ENCODE measurements at regions not wholly inside any gene's neighbourhood (a gene's known extent, or its start where the extent isn't known, plus 50 kb on each side); places are given as distances from the start of the nearest gene placed in this dataset.

GRCh38 chr5:92912283-92912682 lies 668.7 kb downstream of the NR2F1-AS1 start:
- no peak for DNase-seq

GRCh38 chr5:92911851-92912250 lies 669.2 kb downstream of the NR2F1-AS1 start:
- no peak for DNase-seq

- DNase-seq: no peak
Observed at GRCh38 chr5:92911293-92911692, 669.7 kb downstream of the NR2F1-AS1 start.

GRCh38 chr5:92909602-92909962 lies 671.4 kb downstream of the NR2F1-AS1 start:
- DNase-seq: no peak

GRCh38 chr5:92908952-92909601 lies 671.9 kb downstream of the NR2F1-AS1 start:
- no peak for DNase-seq

GRCh38 chr5:92907938-92908606 lies 672.9 kb downstream of the NR2F1-AS1 start:
- no peak for DNase-seq

GRCh38 chr5:92906798-92907376 lies 674.1 kb downstream of the NR2F1-AS1 start:
- DNase-seq: no peak

- DNase-seq: no peak
Observed at GRCh38 chr5:92904021-92904420, 677.0 kb downstream of the NR2F1-AS1 start.

- DNase-seq: no peak
Observed at GRCh38 chr5:92899611-92900010, 681.4 kb downstream of the NR2F1-AS1 start.

- no peak for DNase-seq
Observed at GRCh38 chr5:92896722-92897121, 684.3 kb downstream of the NR2F1-AS1 start.

- DNase-seq: no peak
Observed at GRCh38 chr5:92890841-92891244, 690.2 kb downstream of the NR2F1-AS1 start.

GRCh38 chr5:92889140-92889539 lies 691.9 kb downstream of the NR2F1-AS1 start:
- no peak for DNase-seq

- DNase-seq: no peak
Observed at GRCh38 chr5:92887254-92887653, 693.8 kb downstream of the NR2F1-AS1 start.

GRCh38 chr5:92886751-92887150 lies 694.3 kb downstream of the NR2F1-AS1 start:
- DNase-seq: no peak

- no peak for DNase-seq
Observed at GRCh38 chr5:92885950-92886349, 695.1 kb downstream of the NR2F1-AS1 start.

GRCh38 chr5:92884469-92884868 lies 696.5 kb downstream of the NR2F1-AS1 start:
- no peak for DNase-seq

GRCh38 chr5:92879806-92880543 lies 701.0 kb downstream of the NR2F1-AS1 start:
- no peak for DNase-seq

GRCh38 chr5:92874790-92875189 lies 706.2 kb downstream of the NR2F1-AS1 start:
- DNase-seq: no peak

GRCh38 chr5:92868442-92868841 lies 712.6 kb downstream of the NR2F1-AS1 start:
- no peak for DNase-seq

GRCh38 chr5:92864591-92864990 lies 716.4 kb downstream of the NR2F1-AS1 start:
- no peak for DNase-seq

GRCh38 chr5:92863666-92864065 lies 717.4 kb downstream of the NR2F1-AS1 start:
- no peak for DNase-seq

GRCh38 chr5:92861531-92862285 lies 719.3 kb downstream of the NR2F1-AS1 start:
- DNase-seq: no peak

GRCh38 chr5:92860061-92860460 lies 721.0 kb downstream of the NR2F1-AS1 start:
- DNase-seq: no peak
